H1 (cell line): ENCODE measurements at regions not wholly inside any gene's neighbourhood (a gene's known extent, or its start where the extent isn't known, plus 50 kb on each side); places are given as distances from the start of the nearest gene placed in this dataset.

Experiments used
- FOSL1 ChIP-seq: IDR thresholded peaks from 2 replicates; pipeline ENCODE4 v1.6.1; 2011; ENCODE audit warnings: mild to moderate bottlenecking, low read depth, low read length, moderate library complexity; ENCODE audit not compliant: insufficient read depth
- NRF1 ChIP-seq: IDR thresholded peaks from 2 replicates; pipeline ENCODE4 v1.6.1; 2011; ENCODE audit warnings: mild to moderate bottlenecking, low read depth, low read length, improper control_type of control experiment
- TF ChIP-seq, protein P1 (sequence below): IDR thresholded peaks from 2 replicates; pipeline ENCODE4 v1.6.1; 2012; ENCODE audit warnings: inconsistent platforms
- TF ChIP-seq, protein P2 (sequence below): IDR thresholded peaks from 2 replicates; pipeline ENCODE4 v1.6.1; 2012; ENCODE audit warnings: inconsistent platforms

DNA sequence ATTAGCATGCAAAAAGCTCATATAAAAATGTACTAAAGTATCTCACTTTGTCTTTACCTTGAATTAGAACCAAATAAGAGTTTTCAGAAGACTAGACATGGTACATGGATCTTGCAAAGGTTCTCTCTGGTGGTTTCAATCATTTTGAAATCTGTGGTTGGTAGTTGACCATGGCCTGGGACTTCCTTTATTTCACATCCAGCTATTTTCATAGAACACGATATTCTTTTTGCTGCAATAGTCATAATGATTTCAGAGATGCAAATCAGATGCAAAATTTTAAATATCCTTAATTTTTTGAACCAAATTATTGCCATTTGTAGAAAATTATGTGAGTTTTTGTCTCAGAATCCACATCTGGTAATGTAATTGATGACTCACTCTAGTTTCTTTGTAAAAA is 375.1 kb upstream of the ZP4 start (continued):
- TF ChIP-seq, protein P1, sequence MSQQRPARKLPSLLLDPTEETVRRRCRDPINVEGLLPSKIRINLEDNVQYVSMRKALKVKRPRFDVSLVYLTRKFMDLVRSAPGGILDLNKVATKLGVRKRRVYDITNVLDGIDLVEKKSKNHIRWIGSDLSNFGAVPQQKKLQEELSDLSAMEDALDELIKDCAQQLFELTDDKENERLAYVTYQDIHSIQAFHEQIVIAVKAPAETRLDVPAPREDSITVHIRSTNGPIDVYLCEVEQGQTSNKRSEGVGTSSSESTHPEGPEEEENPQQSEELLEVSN: no peak
- no peak for TF ChIP-seq NRF1
- TF ChIP-seq FOSL1: no peak
- TF ChIP-seq, protein P2, sequence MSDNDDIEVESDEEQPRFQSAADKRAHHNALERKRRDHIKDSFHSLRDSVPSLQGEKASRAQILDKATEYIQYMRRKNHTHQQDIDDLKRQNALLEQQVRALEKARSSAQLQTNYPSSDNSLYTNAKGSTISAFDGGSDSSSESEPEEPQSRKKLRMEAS: no peak
